ENCODE measurements at regions not wholly inside any gene's neighbourhood (a gene's known extent, or its start where the extent isn't known, plus 50 kb on each side); places are given as distances from the start of the nearest gene placed in this dataset.

- DNase-seq = no peak
Observed at GRCh38 chr12:34526946-34527345, 504.6 kb downstream of the ALG10 start.

- DNase-seq = no peak
Observed at GRCh38 chr12:34547276-34547675, 525.0 kb downstream of the ALG10 start.

GRCh38 chr12:34591966-34592365 lies 569.7 kb downstream of the ALG10 start:
- DNase-seq = no peak

- DNase-seq = no peak
Observed at GRCh38 chr12:34595749-34596733, 573.7 kb downstream of the ALG10 start.

GRCh38 chr12:34597548-34598351 lies 575.5 kb downstream of the ALG10 start:
- no peak for DNase-seq

GRCh38 chr12:34598352-34598827 lies 576.1 kb downstream of the ALG10 start:
- no peak for DNase-seq

- DNase-seq = no peak
Observed at GRCh38 chr12:34598851-34599529, 576.7 kb downstream of the ALG10 start.

GRCh38 chr12:34599530-34600513 lies 577.5 kb downstream of the ALG10 start:
- DNase-seq = no peak

GRCh38 chr12:34600592-34601462 lies 578.5 kb downstream of the ALG10 start:
- no peak for DNase-seq

GRCh38 chr12:34601689-34602088 lies 579.4 kb downstream of the ALG10 start:
- DNase-seq = no peak

GRCh38 chr12:34602213-34602940 lies 580.1 kb downstream of the ALG10 start:
- DNase-seq = no peak

- DNase-seq = no peak
Observed at GRCh38 chr12:34603382-34604035, 581.2 kb downstream of the ALG10 start.

GRCh38 chr12:34604227-34604626 lies 581.9 kb downstream of the ALG10 start:
- DNase-seq = no peak

GRCh38 chr12:34604631-34605509 lies 582.6 kb downstream of the ALG10 start:
- no peak for DNase-seq

GRCh38 chr12:34605510-34605887 lies 583.2 kb downstream of the ALG10 start:
- DNase-seq = no peak

GRCh38 chr12:34605955-34606748 lies 583.9 kb downstream of the ALG10 start:
- no peak for DNase-seq

GRCh38 chr12:34606749-34607519 lies 584.6 kb downstream of the ALG10 start:
- DNase-seq = no peak

Measured in NCI-H524 (cell line).